T47D (cell line): ENCODE measurements at regions not wholly inside any gene's neighbourhood (a gene's known extent, or its start where the extent isn't known, plus 50 kb on each side); places are given as distances from the start of the nearest gene placed in this dataset.

Experiments used
- DNase-seq, 2 experiments: peaks; one replicate each; pipeline versions ENCODE4 v3.0.0 to v3.0.0-alpha.2; 2011 to 2012; ENCODE audit warnings: low read depth in 1 of 2, low spot score in 1 of 2
- JUND ChIP-seq: IDR thresholded peaks from 2 replicates; pipeline ENCODE4 v1.6.1; 2012; ENCODE audit warnings: low read depth
- in situ Hi-C: cut with HindIII; loops from 2 replicates; pipeline ENCODE4 v1.10.0; 2016; ENCODE audit warnings: low sequenced_read_pairs, low pct_unique_long_range_greater_than_20kb

GRCh38 chr11:13109616-13110015 is 100.5 kb downstream of the RASSF10 start:
- in situ Hi-C loops = no loop called here
- TF ChIP-seq JUND = no peak
- no peak for DNase-seq

GRCh38 chr11:13110145-13110544 is 101.0 kb downstream of the RASSF10 start:
- DNase-seq = no peak
- in situ Hi-C loops = no loop called here
- no peak for TF ChIP-seq JUND

- in situ Hi-C loops = no loop called here
- DNase-seq = no peak
- no peak for TF ChIP-seq JUND
These were observed 102.1 kb downstream of the RASSF10 start for GRCh38 chr11:13110929-13111812.

DNA sequence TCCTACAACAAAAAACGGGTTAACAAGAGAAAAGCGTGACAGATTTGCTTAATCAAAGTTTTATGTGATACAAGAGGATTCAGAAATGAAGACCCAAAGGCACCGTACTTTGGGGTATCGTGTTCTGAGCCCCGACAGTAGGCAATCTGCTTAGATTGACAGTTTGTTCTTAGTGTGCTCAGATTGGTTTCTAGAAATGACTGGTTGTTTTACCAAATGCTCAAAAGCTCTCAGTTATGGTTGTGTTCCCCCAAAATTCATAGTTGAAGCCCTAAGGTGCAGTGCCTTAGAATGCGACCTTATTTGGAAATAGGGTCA is 102.7 kb downstream of the RASSF10 start:
- DNase-seq = no peak
- TF ChIP-seq JUND = no peak
- in situ Hi-C loops = no loop called here

GRCh38 chr11:13114566-13115379 is 105.7 kb downstream of the RASSF10 start:
- no peak for TF ChIP-seq JUND
- in situ Hi-C loops = no loop called here
- DNase-seq = peak in 1 of 2 experiments; percentile 64

DNA sequence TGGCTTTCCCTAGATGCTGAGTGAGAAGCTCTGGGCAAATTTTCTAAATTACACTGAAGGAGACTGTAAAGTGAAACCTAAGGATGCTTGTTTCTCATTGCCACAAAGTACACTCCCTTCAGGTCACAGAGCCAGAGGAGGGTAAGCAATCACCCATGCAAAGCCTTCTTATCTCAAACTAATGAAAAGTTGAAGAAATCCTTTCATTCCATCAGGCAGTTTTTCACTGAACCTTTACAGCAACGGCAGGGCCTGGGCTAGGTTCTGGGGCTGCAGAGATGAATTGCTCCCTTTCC is 106.2 kb downstream of the RASSF10 start:
- in situ Hi-C loops = no loop called here
- DNase-seq = no peak
- no peak for TF ChIP-seq JUND

DNA sequence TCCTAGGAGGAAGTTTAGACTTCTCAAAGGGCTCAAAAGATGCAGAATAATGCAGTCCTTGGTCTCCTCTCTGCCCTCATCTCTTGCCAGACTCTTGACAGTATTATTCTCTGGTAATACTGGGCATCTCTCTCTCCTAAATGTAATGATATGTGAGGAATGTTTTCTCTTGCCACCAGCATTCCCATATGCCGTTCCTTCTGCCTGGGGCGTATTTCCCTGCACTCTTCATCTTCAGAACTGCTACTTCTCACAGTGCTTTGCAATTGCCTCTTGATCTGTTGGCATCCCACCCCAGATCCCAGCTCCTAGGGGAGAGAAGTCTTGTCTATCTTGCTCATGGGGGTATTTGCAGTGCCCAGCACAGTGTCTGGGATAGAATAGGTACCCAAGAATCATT is 107.4 kb downstream of the RASSF10 start:
- no peak for TF ChIP-seq JUND
- no peak for DNase-seq
- in situ Hi-C loops = no loop called here

DNA sequence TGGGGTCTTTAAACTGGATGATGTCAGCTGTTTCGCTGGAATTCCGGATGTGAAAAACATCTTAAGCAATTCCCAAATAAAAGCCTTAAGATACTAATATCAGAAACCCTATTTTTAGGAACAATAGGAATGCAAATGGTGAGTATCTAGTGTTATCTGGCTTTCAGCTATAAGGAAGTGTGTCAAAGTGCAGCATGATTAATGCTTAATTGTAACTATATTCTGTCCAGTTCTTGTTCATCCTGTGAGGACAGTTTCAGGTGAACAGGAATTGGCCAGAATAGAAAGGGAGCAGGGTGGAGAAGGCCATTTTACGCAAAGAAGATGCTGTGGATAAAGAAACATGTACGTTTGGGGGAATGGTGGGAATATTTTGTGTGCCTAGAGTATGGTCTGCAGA is 108.2 kb downstream of the RASSF10 start:
- DNase-seq = no peak
- in situ Hi-C loops = no loop called here

GRCh38 chr11:13118194-13118593 is 109.1 kb downstream of the RASSF10 start:
- in situ Hi-C loops = no loop called here
- TF ChIP-seq JUND = no peak
- DNase-seq = no peak

More for the DNA sequence above, 108.2 kb downstream of the RASSF10 start:
- no peak for TF ChIP-seq JUND

DNA sequence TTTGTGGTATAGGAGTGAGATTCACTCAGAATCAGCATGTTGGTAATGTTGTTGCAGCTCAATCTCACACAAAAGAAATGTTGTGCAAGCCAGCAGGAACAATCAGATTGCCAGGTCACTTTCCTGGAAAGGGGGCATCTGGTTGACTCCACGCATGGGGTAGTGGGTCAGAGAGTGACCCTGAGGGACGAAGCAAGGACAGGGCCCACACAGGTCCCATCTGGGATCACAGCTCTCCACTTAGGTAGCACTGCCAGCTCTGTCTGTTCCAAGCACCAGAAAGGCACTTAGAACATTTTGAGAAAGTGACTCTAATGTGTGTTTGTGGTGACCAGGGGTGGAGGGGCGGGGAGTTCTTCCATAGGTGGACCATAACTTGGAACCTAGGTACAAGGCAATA is 109.5 kb downstream of the RASSF10 start:
- in situ Hi-C loops = no loop called here
- DNase-seq = no peak
- TF ChIP-seq JUND = no peak

GRCh38 chr11:13119361-13119760 is 110.2 kb downstream of the RASSF10 start:
- no peak for DNase-seq
- no peak for TF ChIP-seq JUND
- in situ Hi-C loops = no loop called here

DNA sequence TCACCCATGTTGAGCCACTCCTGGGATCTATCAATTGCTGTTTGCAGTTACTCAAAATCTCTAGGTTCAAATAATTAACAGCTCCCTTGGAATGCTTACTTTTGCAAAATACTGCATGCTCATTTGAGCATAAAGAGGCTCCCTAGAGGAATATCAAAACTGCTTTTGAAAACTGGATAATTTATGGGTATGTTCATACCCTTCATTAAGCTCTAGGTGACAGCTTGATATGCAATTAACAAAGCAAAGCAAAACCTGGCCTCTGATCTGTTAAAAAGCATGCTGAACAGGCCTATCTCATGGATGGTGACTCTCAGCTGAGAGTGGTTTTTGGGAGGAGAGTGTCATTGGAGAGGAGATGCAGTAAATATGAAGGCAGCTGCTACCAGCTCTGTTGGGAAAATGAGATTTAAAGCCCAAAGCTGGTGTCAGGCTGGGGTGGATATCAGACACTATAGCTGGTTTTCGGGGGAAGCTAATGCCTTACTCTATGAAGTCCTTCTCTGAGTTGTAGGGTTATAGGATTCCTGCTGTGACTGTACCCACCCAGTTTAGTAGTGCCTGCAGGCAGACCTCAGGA is 110.9 kb downstream of the RASSF10 start:
- DNase-seq = no peak
- no peak for TF ChIP-seq JUND
- in situ Hi-C loops = no loop called here

GRCh38 chr11:13120691-13121090 is 111.6 kb downstream of the RASSF10 start:
- no peak for TF ChIP-seq JUND
- DNase-seq = no peak
- in situ Hi-C loops = no loop called here
